ENCODE measurements at regions not wholly inside any gene's neighbourhood (a gene's known extent, or its start where the extent isn't known, plus 50 kb on each side); places are given as distances from the start of the nearest gene placed in this dataset.
A peak's percentile ranks its signal among the peaks of the same experiment; 100 is the strongest.

DNA sequence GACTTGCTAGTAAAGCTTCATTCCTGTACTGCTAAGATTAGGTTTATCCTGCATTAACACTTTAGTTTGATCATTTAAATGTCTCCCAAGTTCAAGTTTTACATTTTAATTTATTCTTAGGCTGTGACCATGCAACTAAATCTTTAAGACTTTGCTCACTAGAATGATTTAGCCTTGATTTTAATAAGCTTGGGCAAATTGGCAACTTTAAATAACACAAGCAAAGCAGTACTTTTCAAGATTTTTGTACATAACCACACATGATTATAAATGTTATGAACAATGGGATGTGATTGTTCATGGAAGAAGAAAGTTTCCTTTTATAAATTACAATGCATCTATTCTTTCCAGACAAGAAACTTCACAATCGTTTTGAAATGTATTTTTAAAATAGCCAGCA is 948.0 kb upstream of the EPHA7 start:
- FAIRE-seq: no peak

DNA sequence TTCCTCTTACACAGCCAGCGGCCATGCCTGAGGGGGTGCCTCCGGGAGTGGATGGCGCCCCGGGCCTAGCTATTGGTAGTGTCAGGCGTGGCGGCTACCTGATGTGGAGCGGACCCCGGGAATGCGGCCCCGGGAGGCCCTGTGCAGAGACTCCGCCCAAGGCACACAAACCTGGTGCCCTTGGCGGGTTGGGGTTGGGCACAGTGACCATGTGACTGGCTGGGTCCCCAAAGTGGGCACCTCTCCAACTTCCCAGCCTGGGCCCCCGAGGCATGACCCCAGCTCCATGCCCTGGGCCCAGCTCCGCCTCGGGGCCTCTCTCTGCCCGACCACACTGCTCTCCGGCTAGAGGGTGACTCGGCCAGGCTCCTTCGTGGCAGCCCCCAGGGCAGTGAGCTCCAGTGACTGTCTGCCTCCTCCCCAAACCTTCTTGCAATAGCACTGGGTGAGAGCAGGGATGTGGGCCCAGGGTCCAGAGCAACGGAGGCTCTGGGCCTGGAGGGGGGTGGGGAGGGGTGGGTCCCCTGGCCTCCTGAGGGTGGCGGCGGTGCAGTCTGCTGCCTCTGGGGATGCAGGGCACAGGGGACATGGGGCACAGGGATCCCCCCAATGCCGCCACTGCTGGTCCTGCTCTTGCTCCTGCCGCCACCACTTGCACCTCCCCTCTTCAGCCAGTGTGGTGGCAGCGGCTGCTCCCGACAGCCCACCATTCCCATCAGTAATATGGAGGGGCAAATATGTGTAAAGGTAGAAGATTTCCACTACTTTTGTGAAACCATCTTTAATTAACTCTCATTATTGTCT is 942.9 kb upstream of the EPHA7 start:
- no peak for FAIRE-seq

DNA sequence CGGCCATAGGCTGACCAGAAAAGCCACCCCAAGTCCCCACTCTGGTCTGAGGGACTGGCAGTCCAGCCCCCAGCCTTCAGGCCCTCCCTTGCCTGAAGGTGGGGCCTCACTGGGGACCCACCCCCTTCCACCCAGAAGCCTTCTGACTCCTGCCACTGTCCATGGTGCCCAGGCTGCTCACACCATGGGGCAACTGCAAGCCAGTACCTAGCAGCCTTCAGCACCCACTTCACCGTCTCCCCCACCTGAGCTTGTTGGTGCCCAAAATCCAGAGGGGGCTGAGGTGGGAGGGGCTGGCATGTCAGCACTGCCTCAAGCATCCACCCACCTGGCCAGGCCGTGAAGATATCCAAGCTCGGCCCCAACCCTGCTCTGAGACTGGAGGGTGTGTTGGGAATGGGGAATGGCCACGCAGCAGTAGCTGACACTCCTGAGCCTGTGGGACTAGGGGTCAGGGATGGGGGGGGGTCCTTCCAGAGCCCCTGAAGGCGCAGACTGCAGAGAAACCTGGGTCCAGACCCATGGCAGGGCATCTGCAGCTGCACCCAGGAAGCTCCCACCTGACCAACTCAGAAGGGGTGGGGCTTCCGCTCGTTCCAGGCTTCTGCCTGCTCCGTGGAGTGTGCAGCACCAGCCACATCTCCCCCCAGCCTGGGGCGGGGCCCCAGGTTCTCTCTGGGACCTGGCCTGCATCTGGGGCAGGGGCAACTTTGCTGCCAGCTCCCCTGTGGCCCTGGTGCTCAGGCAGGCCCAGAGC is 942.1 kb upstream of the EPHA7 start:
- FAIRE-seq: no peak

DNA sequence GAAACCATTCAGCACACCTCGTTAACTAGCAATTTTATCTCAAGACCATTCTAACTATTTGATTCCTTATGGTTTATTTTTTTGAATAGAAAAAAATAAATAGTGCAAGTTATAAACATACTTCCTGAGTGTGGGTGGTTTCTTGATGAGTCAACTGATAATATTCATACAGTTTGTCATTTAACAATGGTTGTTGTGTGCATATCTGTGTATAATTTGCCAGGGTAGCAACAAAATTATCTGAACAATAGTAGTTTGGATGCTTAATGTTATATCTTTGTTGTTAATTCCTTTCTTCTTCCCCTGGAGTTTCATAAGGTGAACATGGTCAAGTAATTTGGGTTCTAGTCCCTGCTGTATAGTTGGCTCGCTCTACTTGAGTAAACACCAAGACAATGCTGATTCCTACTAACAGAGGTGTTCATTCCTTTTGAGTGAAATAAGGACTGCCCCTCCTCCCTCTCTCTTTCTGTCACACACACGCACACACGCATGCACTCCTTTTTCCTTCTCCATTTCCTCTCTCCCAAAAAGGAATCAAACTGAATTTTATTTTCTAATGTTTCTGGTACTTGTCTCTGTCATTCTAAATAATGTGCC is 938.1 kb upstream of the EPHA7 start:
- no peak for FAIRE-seq

DNA sequence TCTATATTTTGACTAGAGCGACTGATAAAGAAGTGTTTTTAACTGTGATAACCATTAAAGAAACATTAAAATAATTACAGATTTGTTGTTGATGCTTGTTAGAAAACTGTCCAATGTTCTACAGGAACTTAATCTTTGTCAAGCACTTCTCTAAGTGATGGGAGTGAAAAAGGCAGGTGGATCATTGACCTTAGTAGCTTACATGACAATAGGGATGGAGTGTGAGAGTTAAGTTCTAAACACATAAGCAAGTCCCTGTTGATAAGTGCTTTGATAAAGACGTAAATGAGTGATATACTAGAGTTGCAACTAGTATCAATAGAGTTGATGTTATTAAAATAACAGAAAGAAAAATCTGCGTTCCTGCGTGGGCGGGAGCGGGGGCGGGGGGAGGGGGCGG is 931.5 kb upstream of the EPHA7 start:
- no peak for FAIRE-seq

DNA sequence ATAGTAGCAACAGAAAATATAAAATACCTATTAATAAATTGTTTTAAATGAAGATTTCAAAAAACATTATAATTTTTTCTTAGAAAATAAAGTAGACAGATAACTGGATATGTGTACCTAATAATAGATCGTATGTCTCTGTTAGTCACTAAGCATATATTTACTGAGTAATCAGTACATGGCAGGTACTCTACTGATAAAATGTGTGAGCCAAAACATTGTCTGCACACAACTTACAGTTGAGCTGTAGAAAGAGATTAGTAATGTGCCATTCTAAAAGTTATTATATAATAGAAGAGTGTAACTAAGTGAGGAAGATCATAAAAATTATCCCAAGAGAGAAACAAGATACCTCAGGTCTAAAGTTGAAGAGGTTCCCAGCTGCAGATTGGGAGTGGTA is 929.9 kb upstream of the EPHA7 start:
- FAIRE-seq: no peak

DNA sequence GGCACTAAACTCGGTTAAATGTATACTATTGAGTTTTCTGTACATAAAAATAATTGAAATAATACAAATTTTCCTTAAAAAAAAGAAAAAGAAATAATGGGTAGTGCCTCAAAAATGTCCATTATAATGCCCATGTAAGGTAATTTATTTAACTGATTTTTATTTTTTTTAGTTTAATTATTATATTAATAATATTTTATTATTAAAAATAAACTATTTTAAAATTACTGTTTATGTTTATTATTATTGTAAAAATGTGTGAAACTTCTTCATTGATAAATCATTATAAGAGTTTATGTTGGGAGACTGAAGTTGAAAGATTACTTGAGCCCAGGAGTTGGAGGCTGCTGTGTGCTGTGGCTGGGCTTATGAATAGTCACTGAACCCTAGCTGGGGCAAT is 925.5 kb upstream of the EPHA7 start:
- no peak for FAIRE-seq

DNA sequence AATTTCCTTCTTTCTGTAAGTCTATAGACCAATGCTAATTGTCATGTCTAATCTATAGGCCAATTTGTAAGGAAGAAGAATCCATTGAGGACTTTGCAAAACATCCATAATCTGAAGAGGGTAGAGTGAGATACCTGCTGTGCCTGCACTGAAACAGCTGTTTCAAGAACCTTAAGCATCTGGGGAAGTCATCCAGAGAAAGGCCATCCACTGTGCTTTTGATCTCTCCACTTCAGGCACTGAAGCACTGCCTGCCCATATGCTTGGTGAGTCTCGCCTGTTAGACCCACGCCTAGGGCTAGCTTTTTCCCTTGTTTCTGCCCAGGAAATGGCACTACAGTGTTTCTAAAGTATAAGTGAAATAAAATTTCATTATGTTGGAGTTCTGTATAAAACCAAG is 921.8 kb upstream of the EPHA7 start:
- FAIRE-seq: no peak

DNA sequence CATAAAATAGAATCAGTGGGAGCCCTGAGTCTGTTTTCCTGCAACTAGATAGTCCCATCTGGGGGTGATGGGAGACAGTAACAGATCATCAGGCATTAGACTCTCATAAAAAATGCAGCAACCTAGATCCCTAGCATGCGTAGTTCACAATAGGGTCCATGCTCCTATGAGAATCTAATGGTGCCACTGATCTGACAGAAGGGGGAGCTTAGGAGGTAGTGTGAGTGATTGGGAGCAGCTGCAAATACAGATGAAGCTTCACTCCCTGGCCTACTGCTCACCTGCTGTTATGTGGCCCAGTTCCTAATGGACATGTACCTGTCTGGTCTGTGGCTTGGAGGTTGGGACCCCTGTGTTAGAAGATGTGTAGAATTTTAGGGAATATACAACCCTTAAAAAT is 904.5 kb upstream of the EPHA7 start:
- no peak for FAIRE-seq

DNA sequence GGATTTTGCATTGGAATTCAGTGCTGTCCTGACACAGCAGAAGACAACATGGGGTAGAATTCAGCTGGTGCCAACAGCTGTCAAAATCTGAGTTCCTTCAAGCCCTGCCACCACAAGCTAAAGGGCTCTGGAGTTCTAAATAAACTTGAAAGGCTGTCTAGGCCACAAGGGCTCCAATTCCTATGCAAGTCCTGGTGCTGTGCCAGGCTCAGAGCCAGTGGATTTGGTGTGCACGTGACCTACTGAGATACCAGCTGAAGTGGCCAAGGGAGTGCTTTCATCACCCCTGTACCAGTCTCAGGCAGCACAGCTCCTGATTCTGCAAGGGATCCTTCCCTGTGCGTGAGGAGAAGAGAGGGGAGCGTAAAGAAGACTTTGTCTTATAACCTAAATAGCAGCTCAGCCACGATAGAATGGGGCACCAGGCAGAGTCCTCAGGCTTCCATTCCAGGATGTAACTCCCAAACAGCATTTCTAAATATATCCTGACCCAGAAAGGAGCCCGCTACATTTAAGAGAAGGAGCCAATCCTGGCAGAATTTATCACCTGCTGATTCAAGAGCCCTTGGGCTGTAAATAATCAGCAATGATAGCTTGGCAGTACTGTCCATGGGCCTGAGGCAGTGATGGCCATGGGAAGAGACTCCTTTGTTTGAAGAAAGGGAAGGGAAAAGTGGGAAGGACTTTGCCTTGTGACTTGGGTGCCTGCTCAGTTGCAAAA is 881.2 kb upstream of the EPHA7 start:
- FAIRE-seq: no peak

DNA sequence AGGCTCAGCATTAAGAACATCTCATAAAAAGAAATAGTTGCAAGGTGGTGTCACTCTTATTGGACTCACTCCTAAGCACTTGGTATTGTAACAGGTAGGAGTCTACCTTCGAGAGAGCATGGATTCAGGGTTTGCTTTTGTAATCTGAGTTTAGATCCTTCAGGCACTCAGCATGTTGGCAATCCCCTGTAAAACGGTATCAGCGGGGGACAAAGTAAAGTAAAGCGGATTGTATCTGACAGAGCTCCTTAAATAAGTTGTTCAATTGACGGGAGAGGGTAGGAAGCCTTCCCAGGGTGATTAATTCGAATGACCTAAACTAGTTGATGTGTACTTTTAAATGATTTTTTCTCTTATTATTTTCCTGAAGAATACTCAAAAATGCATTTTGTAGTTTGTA is 869.8 kb upstream of the EPHA7 start:
- FAIRE-seq: no peak

DNA sequence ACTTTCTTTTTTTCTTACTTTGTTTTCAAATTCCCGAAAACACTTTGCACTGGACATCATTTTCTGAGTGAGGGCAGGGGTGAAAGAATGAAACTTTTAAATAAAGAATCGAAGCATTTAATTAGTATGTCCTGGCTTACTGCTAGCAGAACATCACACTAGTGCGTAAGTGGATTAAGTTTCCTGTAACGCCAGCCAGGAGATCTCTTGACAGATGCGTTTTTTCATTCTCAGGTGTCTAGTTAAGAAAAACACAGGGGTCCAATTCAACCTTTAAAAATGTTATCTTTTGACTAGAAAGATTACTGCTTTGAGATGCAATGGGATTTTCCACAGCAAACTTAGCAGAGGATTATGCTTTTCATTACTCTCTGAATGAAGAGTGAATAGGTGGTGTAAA is 858.8 kb upstream of the EPHA7 start:
- no peak for FAIRE-seq

DNA sequence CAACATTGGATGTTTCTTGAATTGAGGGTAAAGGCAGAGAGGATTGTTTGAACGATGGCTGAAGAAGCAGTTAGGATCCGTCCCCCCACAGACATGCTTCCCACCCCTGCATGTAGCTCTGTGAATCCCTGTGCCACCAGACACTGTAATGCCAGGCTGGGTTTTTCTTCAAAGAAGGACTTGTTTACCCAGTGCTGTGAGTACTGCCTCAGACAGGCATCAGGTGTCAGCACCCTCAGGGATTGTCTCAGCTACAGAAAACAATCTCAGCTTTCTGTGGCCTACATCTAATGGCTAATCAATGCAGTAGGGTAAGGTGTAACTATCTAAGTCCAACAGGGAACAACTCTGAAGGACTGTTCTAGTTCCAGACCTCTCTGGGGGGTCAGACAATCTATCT is 853.0 kb upstream of the EPHA7 start:
- FAIRE-seq: no peak

DNA sequence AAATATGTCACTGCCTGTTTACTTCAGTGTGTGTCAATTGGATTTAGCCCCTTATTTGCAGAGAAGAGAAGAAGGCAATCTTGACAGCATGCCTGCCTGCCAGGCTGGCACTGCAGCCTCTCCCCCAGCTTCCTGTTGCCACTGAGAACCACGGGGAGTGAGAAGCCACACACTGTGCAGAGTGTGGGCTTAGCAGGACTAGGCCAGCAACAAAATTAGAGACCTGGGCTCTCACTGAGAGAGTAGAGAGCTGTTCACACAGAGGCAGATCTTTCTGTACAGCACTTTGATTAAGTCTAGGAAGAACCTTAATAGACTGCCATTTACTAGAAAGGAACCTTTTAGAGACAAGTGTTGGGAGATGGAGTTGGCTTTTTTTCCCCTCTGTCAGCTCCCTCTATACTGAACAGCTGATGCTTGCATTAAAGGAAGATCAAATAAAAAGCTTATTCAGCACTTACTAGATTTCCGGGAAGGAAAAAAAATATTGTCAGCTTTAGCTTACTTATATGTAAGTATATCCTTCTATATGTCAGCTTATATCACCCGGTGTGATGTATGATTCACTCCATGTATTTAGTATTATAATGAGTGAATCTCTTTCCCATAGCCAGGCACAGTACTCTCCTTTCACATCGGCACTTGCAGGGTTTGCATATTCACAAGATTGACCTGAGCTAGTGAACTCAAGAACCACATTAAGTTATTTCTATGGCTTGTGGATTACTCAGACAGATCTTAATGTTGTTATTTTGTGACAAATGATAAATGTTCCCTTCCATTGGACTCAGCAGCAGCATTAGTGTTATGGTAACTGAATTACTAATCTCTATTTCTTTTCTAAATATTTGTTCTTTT is 851.0 kb upstream of the EPHA7 start:
- FAIRE-seq: no peak

DNA sequence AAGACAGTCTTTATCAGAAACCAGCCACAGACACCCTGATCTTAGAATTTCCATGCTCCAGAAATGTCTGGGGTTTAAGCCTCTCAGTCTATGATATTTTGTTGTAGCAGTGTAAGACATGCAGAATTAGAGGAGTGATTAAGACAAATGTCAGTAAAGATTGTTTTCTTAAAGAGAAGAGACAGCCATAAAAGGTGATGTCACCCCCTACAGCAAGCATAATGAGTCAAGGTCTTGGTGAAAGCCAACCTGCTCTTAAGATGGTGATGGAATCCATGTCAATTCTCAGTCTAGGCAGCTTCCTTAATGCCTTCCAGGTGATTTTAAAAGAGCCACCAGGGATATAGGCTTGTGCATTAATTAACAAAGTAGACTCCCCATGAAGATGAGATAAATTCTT is 849.9 kb upstream of the EPHA7 start:
- no peak for FAIRE-seq

DNA sequence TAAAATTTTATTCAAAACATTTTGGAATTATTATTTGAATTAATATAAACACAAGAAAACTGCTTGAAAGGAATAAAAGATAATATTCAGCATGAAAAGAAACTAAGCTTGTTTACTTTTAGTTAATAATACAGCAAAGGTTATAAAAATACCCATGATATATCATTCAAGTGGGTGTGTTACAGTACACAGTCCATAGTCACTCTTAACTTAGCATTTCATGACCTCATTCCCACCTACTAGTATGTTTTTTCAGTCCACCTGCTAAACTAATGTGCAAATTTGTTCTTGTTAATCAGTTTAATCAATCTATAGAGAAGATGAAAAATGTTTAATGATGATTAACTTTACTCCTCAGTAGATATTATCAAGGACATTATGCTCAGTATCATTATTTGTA is 841.4 kb upstream of the EPHA7 start:
- FAIRE-seq: peak; percentile 10

DNA sequence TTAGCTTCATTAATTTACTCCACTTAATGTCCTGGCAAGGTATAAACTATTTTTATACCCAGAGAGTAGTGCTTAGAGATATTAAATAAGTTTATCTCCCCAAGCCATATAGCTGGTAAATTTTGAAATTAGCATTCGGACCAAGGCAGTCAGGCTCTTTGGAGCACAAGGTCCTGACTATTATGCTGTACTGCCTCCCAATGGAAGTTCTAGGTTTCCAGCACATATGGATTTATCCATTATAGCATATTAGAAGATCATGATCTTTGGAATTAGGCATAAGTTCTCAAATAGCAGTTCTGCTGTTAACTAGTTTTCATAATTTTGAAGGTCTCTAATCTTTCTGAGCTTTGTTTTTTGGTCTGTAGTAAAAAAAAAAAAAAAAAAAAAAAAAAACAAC is 835.3 kb upstream of the EPHA7 start:
- no peak for FAIRE-seq

DNA sequence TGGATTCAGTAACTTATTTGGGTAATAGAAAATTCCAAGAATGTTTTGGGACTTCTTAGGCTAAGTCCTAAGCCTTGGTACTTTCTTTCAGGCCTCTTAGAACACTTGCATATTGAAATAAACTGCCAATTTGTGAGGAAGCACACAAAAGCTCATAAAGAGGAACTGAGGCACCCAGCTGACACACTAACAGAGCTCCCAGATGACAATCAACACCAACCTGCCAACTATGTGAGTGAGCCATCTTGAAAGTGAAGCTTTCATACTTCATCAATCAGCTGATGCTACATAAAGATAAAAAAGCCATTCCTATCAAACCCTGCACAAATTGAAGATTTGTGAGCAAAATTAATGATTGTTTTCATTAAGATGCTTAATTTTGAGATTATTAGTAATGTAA is 832.5 kb upstream of the EPHA7 start:
- no peak for FAIRE-seq

DNA sequence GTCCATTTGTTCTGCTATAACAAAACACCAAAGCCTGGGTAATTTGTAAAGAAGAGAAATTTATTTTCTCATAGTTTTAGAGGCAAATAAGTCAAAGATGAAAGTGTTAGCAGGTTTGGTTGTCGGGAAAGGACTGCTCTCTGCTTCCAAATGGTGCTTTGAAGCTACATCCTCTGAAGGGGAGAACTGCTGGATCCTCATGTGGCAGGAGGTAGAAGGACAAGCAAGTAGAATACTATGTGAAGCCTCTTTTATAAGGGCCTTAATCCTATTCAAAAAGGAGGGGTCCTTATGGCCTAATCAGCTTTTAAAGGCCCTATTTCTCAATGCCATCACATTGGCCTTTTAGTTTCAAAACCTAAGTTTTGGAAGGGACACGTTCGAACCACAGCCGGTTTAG is 826.0 kb upstream of the EPHA7 start:
- no peak for FAIRE-seq

DNA sequence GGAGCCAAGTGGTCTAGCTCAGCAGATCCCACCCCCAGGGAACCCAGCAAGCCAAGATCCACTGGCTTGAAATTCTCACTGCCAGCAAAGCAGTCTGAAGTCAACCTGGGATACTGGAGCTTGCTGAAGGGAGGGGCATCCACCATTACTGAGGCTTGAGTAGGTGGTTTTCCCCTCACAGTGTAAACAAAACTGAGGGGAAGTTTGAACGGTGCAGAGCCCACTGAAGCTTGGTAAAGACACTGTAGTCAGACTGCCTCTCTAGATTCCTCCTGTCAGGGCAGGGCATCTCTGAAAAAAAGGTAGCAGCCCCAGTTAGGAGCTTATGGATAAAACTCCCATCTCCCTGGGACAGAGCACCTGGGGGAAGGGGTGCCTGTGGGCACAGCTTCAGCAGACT is 819.5 kb upstream of the EPHA7 start:
- no peak for FAIRE-seq

DNA sequence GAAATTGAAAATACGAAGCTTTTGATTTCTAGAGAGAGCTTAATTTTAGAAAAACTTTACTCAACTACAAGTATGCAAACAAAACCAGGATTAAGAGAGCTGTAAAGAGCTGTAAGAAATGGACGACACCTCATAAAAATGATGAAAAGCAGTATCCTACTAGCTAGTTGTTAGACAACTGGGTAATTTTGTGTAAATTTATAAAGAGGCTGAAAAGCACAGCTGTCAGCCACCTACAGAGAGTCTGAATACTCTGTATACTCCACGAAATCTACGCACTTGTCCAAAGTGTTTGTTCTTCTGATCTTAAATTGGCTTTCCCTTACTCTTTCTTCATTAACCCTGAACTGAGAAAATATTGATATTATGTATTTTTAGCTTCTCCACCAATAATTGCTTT is 808.4 kb upstream of the EPHA7 start:
- FAIRE-seq: no peak

DNA sequence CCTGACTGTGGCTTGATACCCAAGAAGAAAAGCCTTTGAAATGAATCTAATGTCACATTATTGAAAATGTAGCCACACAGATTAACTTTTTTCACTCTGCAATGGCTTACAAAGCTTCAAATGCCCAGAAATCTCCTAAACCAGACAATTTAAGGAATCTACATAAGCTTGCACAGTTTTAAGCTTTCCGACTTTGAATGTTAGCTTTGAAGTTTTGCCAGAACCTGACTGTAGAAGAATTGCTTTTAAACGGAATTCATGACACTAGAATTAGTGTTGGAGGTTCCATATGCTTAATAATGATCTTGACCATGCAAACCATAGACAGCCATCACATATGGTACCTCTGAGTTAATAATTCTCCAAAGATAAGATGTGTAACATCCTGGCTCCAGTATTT is 798.5 kb upstream of the EPHA7 start:
- no peak for FAIRE-seq

DNA sequence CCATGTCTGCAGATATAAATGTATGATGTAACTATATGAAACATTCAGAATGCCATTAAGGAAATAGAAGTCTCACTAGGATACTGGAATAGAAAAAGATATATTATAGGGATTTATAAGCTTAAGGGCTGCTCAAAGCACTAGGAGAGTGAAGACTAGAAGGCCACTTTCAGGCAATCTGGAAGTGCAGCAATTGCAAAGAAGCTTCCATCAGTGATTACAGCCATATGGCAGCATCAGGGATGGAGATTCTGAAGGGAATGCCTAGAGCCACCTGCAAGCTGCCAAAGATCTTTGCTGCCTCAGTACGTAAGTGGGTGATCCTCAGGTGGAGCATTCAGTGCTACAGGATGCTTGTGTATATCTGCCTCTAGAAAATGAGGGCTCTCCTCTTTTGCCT is 796.2 kb upstream of the EPHA7 start:
- no peak for FAIRE-seq
